Epidermal melanocyte (primary cell): ENCODE measurements at regions not wholly inside any gene's neighbourhood (a gene's known extent, or its start where the extent isn't known, plus 50 kb on each side); places are given as distances from the start of the nearest gene placed in this dataset.

Source experiments
- DNase-seq: peaks from one replicate; pipeline ENCODE4 v3.0.0; 2011; ENCODE audit warnings: low spot score; ENCODE audit not compliant: insufficient read length

- DNase-seq: no peak
These were observed 55.1 kb upstream of the NSMCE3 start for GRCh38 chr15:29324746-29325145.

DNA sequence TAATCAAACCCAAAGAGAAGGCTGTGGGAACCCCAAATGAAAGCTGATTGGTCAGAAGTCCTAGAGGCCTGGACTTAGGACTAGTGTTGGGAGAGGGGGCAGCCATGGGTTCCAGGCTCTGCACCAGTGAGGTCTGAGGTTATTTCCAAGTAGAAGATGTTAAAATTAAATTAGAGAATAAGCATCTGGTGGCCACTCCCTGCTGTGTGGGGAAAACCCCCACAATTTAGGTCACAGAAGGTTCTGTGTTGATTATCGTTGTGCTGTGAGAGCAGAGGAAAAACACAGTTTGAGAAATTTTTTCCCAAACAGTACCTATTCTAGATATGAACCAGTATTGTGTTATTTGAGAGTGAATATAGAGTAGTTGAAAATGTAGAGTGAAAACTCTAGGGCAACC lies 53.9 kb upstream of the NSMCE3 start:
- no peak for DNase-seq

GRCh38 chr15:29322415-29322814 lies 52.8 kb upstream of the NSMCE3 start:
- no peak for DNase-seq

DNA sequence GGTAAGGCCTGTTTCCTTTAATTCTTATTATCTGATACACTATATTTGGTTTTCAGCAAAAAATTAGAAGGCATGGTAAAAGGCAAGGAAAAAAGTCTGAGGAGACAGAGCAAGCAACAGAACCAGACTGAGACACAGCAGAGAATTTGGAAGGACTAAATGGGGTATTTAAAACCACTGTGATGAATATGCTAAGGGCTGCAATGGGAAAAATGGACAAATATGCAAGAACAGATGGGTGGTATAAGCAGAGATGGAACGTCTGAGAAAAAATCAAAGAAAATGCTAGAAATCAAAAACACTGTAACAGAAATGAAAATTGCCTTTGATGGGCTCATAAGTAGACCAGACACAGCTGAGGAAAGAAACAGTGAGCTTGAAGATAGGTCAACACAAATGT lies 50.8 kb upstream of the NSMCE3 start:
- DNase-seq: no peak

DNA sequence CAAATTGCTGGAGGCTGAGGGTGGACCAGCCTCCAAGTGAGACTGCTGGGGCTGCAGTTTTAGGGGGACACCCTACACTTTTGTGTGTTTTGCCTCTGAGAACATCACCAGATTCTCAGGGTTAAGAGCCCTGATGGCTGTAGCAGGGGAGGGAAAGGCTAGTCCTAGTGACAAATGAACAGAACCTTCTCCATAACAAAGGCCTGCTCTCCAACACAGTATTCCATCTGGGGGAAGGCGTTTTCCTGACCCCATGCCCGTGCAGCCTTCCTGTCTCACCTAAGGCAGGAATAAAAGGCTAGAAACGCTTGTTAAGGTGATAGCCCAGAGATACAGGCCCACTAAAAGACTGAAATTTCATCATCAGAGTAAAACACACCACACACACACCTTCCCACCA lies 50.2 kb upstream of the NSMCE3 start:
- no peak for DNase-seq
